NCI-H2081 (cell line): ENCODE measurements at regions not wholly inside any gene's neighbourhood (a gene's known extent, or its start where the extent isn't known, plus 50 kb on each side); places are given as distances from the start of the nearest gene placed in this dataset.

Source experiments
- DNase-seq, 2 experiments: peaks; one replicate each; lab custom pipeline; 2025; lab: John Stamatoyannopoulos, UW

DNA sequence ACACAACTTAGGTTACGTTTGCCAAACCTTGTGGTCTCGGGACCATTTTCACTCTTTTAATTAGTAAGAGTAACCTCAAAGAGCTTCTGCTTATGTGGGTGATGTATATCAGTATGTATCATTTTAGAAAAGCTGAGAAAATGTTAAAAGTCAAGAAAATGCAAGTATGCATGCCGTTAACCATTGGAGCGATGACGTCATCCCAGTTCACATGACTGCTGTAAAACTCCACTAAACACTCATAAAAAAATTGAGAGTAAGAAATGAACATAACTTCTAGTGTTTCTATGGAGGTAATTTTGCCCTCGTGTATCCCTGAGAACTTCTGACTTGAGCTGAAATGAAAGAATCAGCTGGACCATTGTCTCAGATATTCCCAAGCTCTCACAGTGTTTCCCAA, 250.0 kb upstream of the CDH4 start:
- no peak for DNase-seq

DNA sequence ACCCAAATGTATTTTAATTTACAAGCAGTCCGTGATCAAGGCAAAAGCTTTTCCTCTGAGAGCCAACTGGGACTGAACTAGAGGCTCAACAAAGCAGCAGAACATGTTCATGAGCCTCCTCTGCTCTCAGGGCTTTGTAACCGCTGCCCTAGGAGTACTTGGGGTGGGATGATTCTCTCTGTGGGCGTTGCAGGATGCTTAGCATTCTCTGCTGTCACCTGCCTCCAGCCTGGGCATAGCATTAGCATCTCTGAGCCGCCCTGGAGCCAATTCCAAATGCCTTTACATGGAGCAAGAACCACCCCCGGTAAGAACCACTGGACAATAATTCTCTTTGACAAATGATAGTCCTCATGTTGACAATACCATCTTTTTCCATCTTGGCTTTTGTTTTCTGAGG, 237.6 kb upstream of the CDH4 start:
- DNase-seq, result no peak

DNA sequence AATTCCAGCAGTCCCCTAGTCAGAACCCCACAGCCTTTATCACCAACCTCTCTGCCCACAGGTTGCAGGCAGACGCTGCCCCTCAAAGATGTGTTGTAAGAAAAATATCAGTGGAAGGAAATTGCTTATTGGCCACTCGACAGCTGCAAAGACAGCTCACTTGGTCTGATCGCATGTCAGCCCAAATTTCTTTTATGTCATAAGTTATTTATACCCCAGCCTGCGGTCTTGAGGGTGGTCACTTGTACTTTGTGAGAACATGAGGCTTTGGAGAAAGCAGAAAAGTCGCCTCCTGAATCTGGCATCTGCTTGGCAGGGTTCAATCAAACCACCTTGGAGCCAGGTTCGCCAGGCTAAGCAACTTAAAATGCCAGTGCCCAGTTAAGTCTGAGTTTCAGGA, 236.5 kb upstream of the CDH4 start:
- DNase-seq, result no peak

DNA sequence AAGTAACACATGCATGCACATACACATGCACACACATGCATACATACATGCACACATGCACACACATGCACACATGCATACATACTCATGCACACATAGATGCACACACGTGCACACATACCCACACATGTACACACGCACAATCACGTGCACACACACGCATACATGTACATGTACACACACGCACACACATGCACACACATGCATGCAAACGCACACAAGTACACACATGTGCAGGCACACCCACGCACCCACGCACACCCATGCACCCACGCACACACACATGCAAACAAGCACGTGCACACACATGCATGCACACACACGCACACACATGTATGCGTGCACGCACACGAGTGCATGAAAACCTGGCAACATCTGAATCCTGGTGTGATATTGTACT, 232.7 kb upstream of the CDH4 start:
- no peak for DNase-seq

DNA sequence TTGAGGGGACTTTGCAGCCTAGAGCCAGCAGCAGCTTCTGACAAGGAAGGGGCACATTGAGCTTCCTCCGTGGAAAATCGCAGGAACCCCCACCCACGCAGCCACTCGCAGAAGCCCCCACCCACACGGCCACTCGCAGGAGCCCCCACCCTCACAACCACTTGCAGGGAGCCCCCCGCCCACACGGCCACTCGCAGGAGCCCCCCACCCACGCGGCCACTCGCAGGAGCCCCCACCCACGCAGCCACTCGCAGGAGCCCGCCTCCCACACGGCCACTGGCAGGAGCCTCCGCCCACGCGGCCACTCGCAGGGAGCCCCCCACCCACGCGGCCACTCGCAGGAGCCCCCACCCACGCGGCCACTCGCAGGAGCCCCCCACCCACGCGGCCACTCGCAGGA, 228.4 kb upstream of the CDH4 start:
- DNase-seq, result no peak

DNA sequence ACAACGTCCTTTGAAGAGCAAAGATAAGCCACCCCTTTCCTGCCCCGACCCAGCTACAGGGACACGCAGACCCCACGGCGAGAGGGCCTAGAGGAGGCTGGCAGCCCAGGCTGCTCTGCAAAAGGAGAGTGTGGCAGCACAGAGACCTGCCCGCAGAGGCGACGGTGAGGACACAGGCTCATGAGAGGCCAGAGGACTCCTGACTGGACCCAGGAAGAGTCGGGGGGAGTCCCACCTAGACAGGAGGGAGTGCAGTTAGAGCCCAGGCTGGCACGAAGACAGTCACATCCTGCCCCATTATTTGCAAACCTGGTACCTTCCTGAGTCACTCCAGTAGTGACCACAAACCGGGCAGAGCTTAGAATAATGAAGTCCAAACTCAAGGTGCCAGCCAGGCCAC, 227.7 kb upstream of the CDH4 start:
- DNase-seq, result no peak

DNA sequence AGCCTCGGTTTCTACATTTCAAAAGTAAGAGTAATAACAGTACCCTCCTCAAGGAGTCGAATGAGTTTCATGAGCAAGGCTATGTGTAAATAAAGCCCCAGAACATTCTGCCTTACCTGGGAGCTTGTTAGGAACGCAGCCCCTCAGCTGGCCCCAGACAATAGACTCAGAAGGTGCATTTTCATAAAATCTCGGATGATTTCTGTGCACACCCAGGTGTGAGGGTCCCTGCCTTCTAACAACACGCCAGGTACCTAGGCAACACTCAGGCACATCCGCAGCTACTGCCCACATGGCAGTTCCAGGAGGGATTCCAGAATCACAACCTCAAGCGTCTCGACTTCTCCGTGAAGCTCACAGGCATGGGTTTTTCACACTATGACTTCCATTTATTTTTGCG, 226.5 kb upstream of the CDH4 start:
- no peak for DNase-seq

DNA sequence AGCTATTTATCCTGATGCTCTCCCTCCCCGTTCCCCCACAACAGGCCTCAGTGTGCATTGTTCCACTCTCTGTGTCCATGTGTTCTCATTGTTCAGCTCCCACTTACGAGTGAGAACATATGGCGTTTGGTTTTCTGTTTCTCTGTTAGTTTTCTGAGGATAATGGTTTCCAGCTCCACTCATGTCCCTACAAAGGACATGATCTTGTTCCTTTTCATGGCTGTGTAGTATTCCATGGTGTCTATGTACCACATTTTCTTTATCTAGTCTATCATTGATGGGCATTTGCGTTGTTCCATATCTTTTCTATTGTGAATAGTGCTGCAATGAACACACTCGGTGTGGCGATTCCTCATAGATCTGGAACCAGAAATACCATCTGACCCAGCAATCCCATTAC, 225.9 kb upstream of the CDH4 start:
- no peak for DNase-seq

DNA sequence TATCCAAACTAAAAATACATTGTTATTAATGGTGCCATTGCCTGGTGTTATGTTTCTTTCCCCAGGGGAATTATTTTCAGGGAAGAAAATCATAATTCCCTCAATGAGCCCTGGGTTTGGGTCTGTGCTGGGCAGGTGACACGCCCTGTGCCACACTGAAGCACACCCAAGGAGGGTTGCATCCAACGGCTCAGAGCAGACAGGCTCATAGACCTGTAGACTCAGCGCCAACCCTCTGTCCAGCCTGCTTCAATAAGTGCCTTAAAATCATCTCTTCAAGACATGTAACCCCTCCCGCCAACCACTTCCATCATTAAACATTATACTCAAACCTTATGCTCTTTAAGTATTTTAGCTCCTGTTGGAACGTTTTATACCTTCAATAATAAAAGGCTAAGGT, 225.3 kb upstream of the CDH4 start:
- no peak for DNase-seq

DNA sequence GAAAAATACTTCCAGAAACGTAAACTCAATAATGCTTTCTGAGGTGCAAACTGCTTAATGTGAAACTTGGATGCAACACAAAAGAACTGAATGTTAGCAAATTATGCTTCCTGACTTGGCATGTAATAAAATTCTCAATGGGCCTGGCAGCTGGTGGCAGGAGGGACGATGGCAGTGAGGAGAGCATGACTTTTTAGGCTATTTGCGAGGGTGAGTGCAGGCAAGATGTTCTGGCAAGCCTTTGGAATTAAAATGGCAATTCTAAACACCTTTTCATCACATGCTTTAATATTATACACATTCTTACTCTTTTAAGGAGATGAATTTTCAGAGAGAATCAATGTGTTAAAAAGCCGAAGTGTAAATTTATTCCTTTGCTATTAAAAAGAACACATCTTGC, 224.8 kb upstream of the CDH4 start:
- no peak for DNase-seq

DNA sequence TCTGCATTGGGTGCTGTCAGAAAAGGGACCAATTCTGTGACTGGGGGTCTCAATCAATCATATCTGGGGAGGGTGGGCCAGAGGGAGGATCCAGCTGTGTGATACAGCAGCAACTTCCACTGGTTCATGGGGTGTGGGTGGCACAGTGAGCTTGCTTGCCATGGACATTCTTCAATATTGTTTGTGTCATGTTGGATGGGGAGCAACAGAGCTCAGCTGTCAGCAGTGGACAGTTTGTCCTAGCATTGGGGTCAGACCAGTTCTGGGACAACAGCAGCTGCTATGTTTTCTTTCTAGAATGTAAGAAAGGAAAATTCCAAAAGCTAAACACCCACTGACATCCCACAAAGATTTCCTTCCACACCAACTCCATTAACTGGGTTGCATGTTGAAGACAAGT, 221.9 kb upstream of the CDH4 start:
- DNase-seq, result no peak

DNA sequence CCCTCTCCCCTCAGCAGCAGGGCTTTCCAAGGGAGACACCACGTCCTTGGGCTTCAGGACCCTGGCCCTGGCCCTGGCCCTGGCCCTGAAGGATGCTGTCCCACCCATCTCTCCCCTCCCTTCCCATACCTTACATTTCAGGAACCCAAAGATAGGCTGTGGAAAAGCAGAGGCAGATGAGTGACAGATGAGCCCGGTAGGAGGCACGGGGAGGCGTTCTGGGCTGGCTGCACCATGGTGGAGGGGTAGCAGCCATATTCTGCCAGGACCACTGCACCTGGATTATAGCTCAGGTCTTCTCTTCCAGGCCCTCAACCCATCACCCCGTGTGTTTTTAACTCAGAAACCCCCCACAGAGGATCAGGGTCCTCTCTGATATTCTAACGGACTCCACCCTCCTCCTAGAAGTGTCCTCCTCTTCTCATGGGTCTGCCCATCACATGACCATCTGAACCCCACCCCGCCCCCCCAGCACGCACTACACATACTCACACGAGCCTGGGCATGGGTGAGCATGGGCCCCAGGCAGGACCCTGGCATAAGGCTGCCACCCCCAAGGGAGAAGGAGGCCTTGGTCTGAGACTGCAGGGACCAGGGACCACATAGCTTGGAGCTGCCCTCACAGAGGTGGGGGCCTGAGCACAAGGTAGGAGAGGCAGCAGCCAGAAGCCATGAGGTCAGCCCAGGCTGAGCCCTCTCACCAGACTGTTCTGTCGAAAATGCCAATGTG, 220.8 kb upstream of the CDH4 start:
- no peak for DNase-seq

DNA sequence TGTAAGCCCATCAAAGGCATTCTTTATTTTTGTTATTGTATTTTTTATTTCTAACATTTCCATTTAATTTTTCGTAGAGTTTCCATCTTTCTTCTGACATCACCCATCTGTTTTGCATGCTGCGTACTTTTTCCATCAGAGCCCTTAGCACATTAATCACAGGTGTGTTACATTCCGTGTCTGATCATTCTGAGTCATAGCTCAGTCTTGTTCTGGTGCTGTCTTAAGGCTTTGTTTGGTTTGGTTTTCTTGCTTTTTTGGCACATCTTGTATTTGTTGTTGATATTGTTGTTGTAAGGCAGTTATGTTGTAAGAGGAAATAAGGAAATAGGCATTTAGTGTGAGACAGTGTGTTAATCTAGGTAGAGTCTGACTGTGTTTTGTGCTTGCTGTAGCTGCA, 214.6 kb upstream of the CDH4 start:
- DNase-seq, result no peak

DNA sequence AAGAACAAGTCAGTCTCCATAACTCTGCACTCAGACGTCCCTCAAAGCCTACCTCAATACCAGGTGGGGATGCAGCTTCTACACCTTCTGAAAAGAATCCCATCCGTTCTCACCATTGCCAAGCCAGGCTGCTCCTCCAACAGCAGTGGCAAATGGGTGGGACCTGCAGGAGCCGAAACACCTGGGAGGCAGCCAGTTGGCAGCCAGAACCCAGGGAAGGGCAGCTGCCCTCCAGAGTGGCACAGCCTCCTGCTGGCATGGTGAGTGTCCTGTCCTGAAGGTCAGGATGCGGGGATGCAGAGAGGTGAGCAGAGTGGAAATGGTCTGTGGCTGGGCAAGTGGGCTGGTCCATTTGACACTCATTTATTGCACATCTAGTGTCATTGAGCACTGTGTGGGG, 210.6 kb upstream of the CDH4 start:
- DNase-seq, result no peak

DNA sequence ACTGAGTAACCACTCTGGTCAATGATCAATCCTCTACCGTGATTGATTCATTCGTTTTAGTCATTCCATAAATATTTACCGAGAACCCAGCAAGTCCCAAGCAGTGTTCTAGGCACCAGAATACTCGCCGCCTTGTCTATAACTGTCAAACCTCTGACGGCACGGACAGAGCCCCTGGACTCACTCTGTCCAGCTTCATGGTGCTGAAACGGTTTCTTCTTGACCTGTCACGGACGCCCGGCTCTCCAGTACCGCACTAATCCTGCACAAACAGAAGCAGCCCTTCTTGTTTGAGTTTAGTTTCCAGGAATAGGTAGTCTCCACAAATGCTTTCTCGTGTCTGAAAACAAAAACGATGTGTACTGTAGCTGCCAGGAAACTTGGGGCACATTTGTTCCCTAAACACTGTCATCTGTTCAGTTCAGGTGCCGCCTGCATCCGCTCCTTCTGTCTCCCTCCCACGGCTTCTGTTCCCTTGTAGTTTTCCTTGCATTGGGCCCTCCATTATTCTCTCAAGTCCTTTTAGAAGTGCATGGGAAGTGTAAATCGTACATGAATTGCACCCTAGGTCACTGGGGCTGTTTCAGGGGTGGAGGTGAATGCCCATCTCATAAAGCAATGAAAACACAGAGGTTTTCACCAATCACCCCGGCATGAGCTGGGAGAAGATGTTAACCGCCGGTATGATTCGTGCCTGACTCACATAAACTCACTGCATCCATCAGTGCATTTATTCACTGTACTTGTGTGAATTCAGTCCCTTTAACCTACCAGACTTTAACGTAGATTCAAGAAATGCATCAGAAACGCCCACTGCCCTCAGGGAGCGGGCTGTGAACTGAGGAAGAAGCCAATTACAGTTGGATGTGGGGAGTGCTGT, 209.3 kb upstream of the CDH4 start:
- DNase-seq, result no peak

DNA sequence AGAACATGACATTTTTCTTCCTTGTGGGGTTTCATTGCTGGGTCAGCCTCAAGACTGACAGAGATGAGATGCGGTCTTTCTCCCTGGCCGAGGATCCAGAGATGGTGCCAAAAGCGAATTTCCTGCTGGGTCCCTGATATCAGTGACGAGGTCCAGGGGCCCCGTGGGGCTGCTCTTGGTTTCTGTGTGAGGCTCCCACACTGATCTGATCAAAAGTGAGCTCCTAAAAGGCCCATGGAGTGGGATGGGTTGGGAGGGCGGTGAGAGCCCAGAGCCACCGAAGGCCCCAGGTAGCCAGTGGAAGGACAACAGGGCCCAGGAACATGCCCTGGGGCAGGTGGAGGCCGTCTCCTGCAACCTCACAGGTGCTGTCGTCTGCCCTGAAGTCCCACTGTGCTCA, 208.4 kb upstream of the CDH4 start:
- DNase-seq, result no peak

DNA sequence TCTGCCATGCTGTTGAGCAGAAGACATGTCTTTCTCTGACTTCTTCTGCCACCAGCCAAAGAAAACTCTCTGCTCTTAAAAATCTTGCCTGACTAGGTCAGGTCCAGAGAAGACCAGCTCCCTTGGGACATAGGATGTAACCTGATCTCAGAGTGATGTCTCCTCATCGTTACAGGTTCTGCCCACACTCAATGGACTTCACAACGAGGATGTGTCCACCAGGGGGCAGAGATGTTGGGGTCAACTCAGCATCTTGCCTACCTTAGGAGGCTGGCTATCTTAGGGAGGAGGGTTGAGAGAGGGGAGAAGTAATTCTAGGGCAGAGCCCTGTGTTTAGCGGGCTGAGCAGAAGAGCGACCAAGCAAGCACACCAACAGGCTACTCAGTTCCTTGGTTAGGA, 207.6 kb upstream of the CDH4 start:
- DNase-seq, result no peak

DNA sequence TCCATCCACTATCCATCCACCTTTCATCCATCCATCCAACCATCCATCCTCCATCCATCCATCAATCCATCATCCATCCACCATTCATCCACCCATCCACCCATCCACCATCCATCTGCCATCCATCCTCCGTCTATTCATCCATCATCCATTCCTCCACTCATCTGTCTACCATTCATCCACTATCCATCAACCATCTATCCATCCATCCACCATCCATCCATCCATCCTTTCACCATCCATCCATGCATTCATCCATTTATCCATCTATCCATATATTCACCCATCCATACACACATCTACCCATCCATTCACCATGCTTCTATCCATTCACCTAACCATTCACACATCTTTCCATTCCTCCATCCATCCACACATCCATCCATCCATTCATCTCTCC, 207.0 kb upstream of the CDH4 start:
- DNase-seq, result no peak

DNA sequence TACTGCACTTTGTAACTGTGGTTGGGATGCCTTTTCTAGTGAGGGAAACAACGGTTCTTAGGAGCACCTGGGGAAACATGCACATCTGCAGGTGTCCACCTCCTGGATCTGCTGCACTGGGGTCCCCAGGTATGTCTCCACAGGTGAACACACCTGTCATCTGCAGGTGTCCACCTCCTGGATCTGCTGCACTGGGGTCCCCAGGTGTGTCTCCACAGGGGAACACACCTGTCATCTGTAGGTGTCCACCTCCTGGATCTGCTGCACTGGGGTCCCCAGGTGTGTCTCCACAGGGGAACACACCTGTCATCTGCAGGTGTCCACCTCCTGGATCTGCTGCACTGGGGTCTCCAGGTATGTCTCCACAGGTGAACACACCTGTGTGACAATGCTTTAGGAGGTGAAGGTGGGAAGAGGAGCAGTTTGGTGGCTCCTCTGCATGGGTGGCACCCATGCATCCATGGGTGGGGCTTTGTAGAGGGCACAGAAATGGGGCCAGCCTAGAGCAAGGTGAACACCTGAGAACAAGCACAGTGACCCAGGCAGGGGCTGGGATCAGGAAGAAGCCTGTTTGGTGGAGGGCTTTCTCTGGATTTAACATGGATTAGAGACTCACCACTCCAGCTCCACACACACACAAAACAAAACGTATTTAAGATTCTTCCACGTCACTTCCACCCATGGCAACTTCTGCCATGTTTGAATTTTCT, 206.0 kb upstream of the CDH4 start:
- DNase-seq, result no peak

DNA sequence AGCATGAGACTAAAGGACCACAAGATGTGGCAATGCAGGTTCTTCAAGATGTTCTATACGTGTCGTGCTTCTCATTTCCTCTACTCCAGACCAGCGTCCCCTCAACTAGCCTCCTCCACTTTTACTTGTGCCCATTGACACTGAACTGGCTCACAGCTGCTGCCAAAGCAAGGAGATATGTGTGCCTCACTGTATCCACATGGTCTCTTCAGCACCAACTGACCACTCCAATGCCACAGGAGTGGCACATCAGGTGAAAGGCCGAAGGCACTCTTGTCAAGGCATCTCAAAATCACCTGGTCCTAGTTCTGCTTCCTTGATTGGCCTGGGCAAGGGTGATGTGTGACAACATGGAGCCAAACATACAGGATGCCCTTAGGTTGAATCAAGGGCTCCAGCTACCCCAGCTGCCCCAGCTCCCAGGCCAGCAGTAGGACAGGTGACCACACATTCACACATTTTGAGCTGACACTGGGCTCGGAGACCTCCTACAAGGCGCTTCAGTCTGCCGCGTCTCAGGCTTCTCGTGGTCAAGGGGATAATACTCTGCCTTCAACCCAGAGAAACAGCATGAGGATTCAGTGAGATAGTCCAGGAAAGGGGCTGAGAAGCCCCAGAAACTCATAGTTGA, 205.2 kb upstream of the CDH4 start:
- no peak for DNase-seq

DNA sequence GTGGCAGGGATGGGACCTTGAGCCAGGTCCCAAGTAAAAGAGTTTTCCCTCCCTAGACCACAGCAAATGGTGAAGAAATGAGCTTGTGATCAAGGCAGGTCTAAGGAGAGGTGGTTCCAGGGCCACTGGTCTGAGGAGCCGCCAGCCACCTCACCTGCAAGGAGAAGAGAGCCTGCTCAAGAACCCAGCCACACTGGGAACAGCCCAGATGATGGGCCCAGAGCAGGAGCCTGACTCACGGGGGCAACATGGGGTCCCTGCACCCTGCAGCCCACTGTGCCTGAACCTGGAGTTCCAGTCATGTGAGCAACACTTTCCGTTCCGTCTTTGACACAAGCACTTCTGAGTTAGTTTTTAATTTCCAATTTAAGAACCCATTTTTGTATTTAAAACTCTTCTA, 204.5 kb upstream of the CDH4 start:
- no peak for DNase-seq

DNA sequence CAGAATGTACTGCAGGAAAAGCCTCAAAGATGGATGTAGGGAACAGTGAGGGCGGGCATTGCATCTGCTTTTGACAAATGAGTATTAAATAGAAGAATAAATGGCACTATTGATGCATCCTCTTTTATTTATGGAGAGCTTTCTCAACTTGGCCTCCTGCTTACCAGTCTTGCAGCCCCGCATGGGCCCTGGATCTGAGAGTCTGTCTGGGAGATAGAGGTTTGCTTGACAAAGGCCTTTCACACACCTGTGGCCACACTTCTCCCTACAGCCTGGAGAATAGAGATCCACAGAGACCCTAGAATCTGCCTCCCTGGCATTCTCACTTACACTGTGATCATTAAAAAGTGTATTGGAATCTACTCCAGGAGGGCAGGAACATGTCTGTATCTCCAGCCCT, 203.8 kb upstream of the CDH4 start:
- DNase-seq, result no peak

DNA sequence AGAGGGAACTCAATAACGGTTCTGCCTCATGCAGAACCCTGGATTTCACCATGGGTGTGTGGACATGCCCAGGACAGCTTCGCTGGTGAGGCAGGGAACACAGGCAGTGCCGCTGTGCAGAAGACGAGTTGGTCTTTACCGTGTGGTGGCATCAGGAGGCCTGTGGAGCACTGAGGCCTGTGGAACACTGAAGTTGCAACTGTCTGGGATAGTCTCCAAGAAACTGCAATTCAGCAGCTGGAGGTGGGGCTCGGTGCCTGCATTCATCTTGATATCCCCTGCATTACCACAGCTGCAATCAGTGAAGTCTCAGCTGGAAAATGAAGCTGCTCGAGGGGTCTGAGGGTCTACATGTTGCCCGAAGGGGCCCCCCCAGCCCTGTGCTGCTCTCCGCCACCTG, 202.4 kb upstream of the CDH4 start:
- no peak for DNase-seq
